ENCODE measurements at regions not wholly inside any gene's neighbourhood (a gene's known extent, or its start where the extent isn't known, plus 50 kb on each side); places are given as distances from the start of the nearest gene placed in this dataset.

- H3K4me3 ChIP-seq (ENCODE audit: control insufficient read depth in 1 of 7, extremely low read depth in 1 of 7, insufficient read depth in 4 of 7, low read depth in 2 of 7, low read length in 6 of 7): no peak overlapping the region
- ChIA-PET POLR2A (no interaction called here), CTCF (interaction anchor here (1.0 kb wide), 1 partner anchor 41 kb away, joined by 3 read pairs; no protein-coding TSS in a partner anchor)
- no peaks in the 10 kb centered on the region for H3K27me3 ChIP-seq (replicated peaks in 2 of 5; ENCODE audit: control insufficient read depth in 4 of 5, insufficient read depth in 5 of 5, low read length in 4 of 5)
- no peak overlapping the region for H3K27ac ChIP-seq (ENCODE audit: insufficient read depth in 1 of 2, low read depth in 1 of 2, low read length in 2 of 2, poor library complexity in 1 of 2, severe bottlenecking in 2 of 2)
- WGBS (ENCODE audit: insufficient coverage): 91% methylated on average over 4 of the region's 4 CpGs
- no peaks in the 10 kb centered on the region for H3K36me3 ChIP-seq (ENCODE audit: control insufficient read depth in 4 of 4, insufficient read depth in 4 of 4, low read length in 3 of 4)
- H3K9me3 ChIP-seq (ENCODE audit: control extremely low read depth in 1 of 5, control insufficient read depth in 4 of 5, insufficient read depth in 2 of 5, low read depth in 1 of 5, low read length in 4 of 5): peaks cover 0 to 1% (median 0%) of the 10 kb centered on the region in 5 experiments
- DNase-seq: no peak
- no peaks in the 10 kb centered on the region for H3K4me1 ChIP-seq (ENCODE audit: control extremely low read depth in 1 of 4, control insufficient read depth in 4 of 4, insufficient read depth in 4 of 4, low read length in 3 of 4)
Measured at GRCh38 chr17:62875296-62875695, 67.2 kb upstream of the MARCHF10 start.

- Histone ChIP-seq H3K27ac (ENCODE audit: insufficient read depth in 1 of 2, low read depth in 1 of 2, low read length in 2 of 2, poor library complexity in 1 of 2, severe bottlenecking in 2 of 2) (no peak overlapping the region), H3K27me3 (replicated peaks in 2 of 5; ENCODE audit: control insufficient read depth in 4 of 5, insufficient read depth in 5 of 5, low read length in 4 of 5) (no peaks in the 10 kb centered on the region), H3K9me3 (ENCODE audit: control extremely low read depth in 1 of 5, control insufficient read depth in 4 of 5, insufficient read depth in 2 of 5, low read depth in 1 of 5, low read length in 4 of 5) (no peaks in the 10 kb centered on the region), H3K36me3 (ENCODE audit: control insufficient read depth in 4 of 4, insufficient read depth in 4 of 4, low read length in 3 of 4) (no peaks in the 10 kb centered on the region), H3K4me1 (ENCODE audit: control extremely low read depth in 1 of 4, control insufficient read depth in 4 of 4, insufficient read depth in 4 of 4, low read length in 3 of 4) (no peaks in the 10 kb centered on the region), H3K4me3 (ENCODE audit: control insufficient read depth in 1 of 7, extremely low read depth in 1 of 7, insufficient read depth in 4 of 7, low read depth in 2 of 7, low read length in 6 of 7) (no peak overlapping the region)
- no peak for DNase-seq
- CTCF ChIA-PET: no interaction called here
- POLR2A ChIA-PET: interaction anchor here (0.5 kb wide), 1 partner anchor 480 kb away, joined by 3 read pairs; no protein-coding TSS in a partner anchor
- no CpG with 5 or more reads among the region's 5 CpGs for WGBS (ENCODE audit: insufficient coverage)
Measured at GRCh38 chr17:62871291-62871690, 63.2 kb upstream of the MARCHF10 start.

GRCh38 chr17:62870552-62870971 is 62.4 kb upstream of the MARCHF10 start:
- DNase-seq: no peak
- no peak overlapping the region for H3K4me3 ChIP-seq (ENCODE audit: control insufficient read depth in 1 of 7, extremely low read depth in 1 of 7, insufficient read depth in 4 of 7, low read depth in 2 of 7, low read length in 6 of 7)
- no peaks in the 10 kb centered on the region for H3K4me1 ChIP-seq (ENCODE audit: control extremely low read depth in 1 of 4, control insufficient read depth in 4 of 4, insufficient read depth in 4 of 4, low read length in 3 of 4)
- H3K36me3 ChIP-seq (ENCODE audit: control insufficient read depth in 4 of 4, insufficient read depth in 4 of 4, low read length in 3 of 4): no peaks in the 10 kb centered on the region
- WGBS (ENCODE audit: insufficient coverage): 98% methylated on average over 6 of the region's 8 CpGs
- no peaks in the 10 kb centered on the region for H3K9me3 ChIP-seq (ENCODE audit: control extremely low read depth in 1 of 5, control insufficient read depth in 4 of 5, insufficient read depth in 2 of 5, low read depth in 1 of 5, low read length in 4 of 5)
- no peaks in the 10 kb centered on the region for H3K27me3 ChIP-seq (replicated peaks in 2 of 5; ENCODE audit: control insufficient read depth in 4 of 5, insufficient read depth in 5 of 5, low read length in 4 of 5)
- ChIA-PET POLR2A (no interaction called here), CTCF (interaction anchor here (0.6 kb wide), 1 partner anchor 48 kb away, joined by 3 read pairs; no protein-coding TSS in a partner anchor)
- no peak overlapping the region for H3K27ac ChIP-seq (ENCODE audit: insufficient read depth in 1 of 2, low read depth in 1 of 2, low read length in 2 of 2, poor library complexity in 1 of 2, severe bottlenecking in 2 of 2)

GRCh38 chr17:62870030-62870541 is 62.0 kb upstream of the MARCHF10 start:
- Histone ChIP-seq H3K9me3 (ENCODE audit: control extremely low read depth in 1 of 5, control insufficient read depth in 4 of 5, insufficient read depth in 2 of 5, low read depth in 1 of 5, low read length in 4 of 5) (no peaks in the 10 kb centered on the region), H3K4me3 (ENCODE audit: control insufficient read depth in 1 of 7, extremely low read depth in 1 of 7, insufficient read depth in 4 of 7, low read depth in 2 of 7, low read length in 6 of 7) (no peak overlapping the region), H3K27ac (ENCODE audit: insufficient read depth in 1 of 2, low read depth in 1 of 2, low read length in 2 of 2, poor library complexity in 1 of 2, severe bottlenecking in 2 of 2) (no peak overlapping the region), H3K4me1 (ENCODE audit: control extremely low read depth in 1 of 4, control insufficient read depth in 4 of 4, insufficient read depth in 4 of 4, low read length in 3 of 4) (no peaks in the 10 kb centered on the region), H3K36me3 (ENCODE audit: control insufficient read depth in 4 of 4, insufficient read depth in 4 of 4, low read length in 3 of 4) (no peaks in the 10 kb centered on the region), H3K27me3 (replicated peaks in 2 of 5; ENCODE audit: control insufficient read depth in 4 of 5, insufficient read depth in 5 of 5, low read length in 4 of 5) (no peaks in the 10 kb centered on the region)
- ChIA-PET POLR2A (no interaction called here), CTCF (interaction anchor here (0.6 kb wide), 1 partner anchor 49 kb away, joined by 3 read pairs; no protein-coding TSS in a partner anchor)
- DNase-seq: no peak
- WGBS (ENCODE audit: insufficient coverage): 100% methylated on average over 2 of the region's 5 CpGs

- whole genome bisulfite sequencing (ENCODE audit: insufficient coverage): 66% methylated on average over 2 of the region's 2 CpGs
- DNase-seq: no peak
- H3K4me3 ChIP-seq (ENCODE audit: control insufficient read depth in 1 of 7, extremely low read depth in 1 of 7, insufficient read depth in 4 of 7, low read depth in 2 of 7, low read length in 6 of 7): no peak overlapping the region
- POLR2A ChIA-PET: no interaction called here
- CTCF ChIA-PET: no interaction called here
- no peaks in the 10 kb centered on the region for H3K36me3 ChIP-seq (ENCODE audit: control insufficient read depth in 4 of 4, insufficient read depth in 4 of 4, low read length in 3 of 4)
- H3K4me1 ChIP-seq (ENCODE audit: control extremely low read depth in 1 of 4, control insufficient read depth in 4 of 4, insufficient read depth in 4 of 4, low read length in 3 of 4): no peaks in the 10 kb centered on the region
- H3K9me3 ChIP-seq (ENCODE audit: control extremely low read depth in 1 of 5, control insufficient read depth in 4 of 5, insufficient read depth in 2 of 5, low read depth in 1 of 5, low read length in 4 of 5): no peaks in the 10 kb centered on the region
- H3K27me3 ChIP-seq (replicated peaks in 2 of 5; ENCODE audit: control insufficient read depth in 4 of 5, insufficient read depth in 5 of 5, low read length in 4 of 5): no peaks in the 10 kb centered on the region
- H3K27ac ChIP-seq (ENCODE audit: insufficient read depth in 1 of 2, low read depth in 1 of 2, low read length in 2 of 2, poor library complexity in 1 of 2, severe bottlenecking in 2 of 2): no peak overlapping the region
Measured at GRCh38 chr17:62868723-62869122, 60.6 kb upstream of the MARCHF10 start.

- no peaks in the 10 kb centered on the region for H3K36me3 ChIP-seq (ENCODE audit: control insufficient read depth in 4 of 4, insufficient read depth in 4 of 4, low read length in 3 of 4)
- H3K4me1 ChIP-seq (ENCODE audit: control extremely low read depth in 1 of 4, control insufficient read depth in 4 of 4, insufficient read depth in 4 of 4, low read length in 3 of 4): no peaks in the 10 kb centered on the region
- no peak overlapping the region for H3K4me3 ChIP-seq (ENCODE audit: control insufficient read depth in 1 of 7, extremely low read depth in 1 of 7, insufficient read depth in 4 of 7, low read depth in 2 of 7, low read length in 6 of 7)
- no peak overlapping the region for H3K27ac ChIP-seq (ENCODE audit: insufficient read depth in 1 of 2, low read depth in 1 of 2, low read length in 2 of 2, poor library complexity in 1 of 2, severe bottlenecking in 2 of 2)
- H3K9me3 ChIP-seq (ENCODE audit: control extremely low read depth in 1 of 5, control insufficient read depth in 4 of 5, insufficient read depth in 2 of 5, low read depth in 1 of 5, low read length in 4 of 5): no peaks in the 10 kb centered on the region
- CTCF ChIA-PET: no interaction called here
- 98% methylated on average over 4 of the region's 4 CpGs for WGBS (ENCODE audit: insufficient coverage)
- POLR2A ChIA-PET: no interaction called here
- no peak for DNase-seq
- H3K27me3 ChIP-seq (replicated peaks in 2 of 5; ENCODE audit: control insufficient read depth in 4 of 5, insufficient read depth in 5 of 5, low read length in 4 of 5): no peaks in the 10 kb centered on the region
Measured at GRCh38 chr17:62868008-62868407, 59.9 kb upstream of the MARCHF10 start.

- H3K4me1 ChIP-seq (ENCODE audit: control extremely low read depth in 1 of 4, control insufficient read depth in 4 of 4, insufficient read depth in 4 of 4, low read length in 3 of 4): no peaks in the 10 kb centered on the region
- no peaks in the 10 kb centered on the region for H3K27me3 ChIP-seq (replicated peaks in 2 of 5; ENCODE audit: control insufficient read depth in 4 of 5, insufficient read depth in 5 of 5, low read length in 4 of 5)
- H3K9me3 ChIP-seq (ENCODE audit: control extremely low read depth in 1 of 5, control insufficient read depth in 4 of 5, insufficient read depth in 2 of 5, low read depth in 1 of 5, low read length in 4 of 5): no peaks in the 10 kb centered on the region
- H3K27ac ChIP-seq (ENCODE audit: insufficient read depth in 1 of 2, low read depth in 1 of 2, low read length in 2 of 2, poor library complexity in 1 of 2, severe bottlenecking in 2 of 2): no peak overlapping the region
- CTCF ChIA-PET: no interaction called here
- no peak for DNase-seq
- 93% methylated on average over 3 of the region's 5 CpGs for WGBS (ENCODE audit: insufficient coverage)
- H3K36me3 ChIP-seq (ENCODE audit: control insufficient read depth in 4 of 4, insufficient read depth in 4 of 4, low read length in 3 of 4): no peaks in the 10 kb centered on the region
- POLR2A ChIA-PET: no interaction called here
- no peak overlapping the region for H3K4me3 ChIP-seq (ENCODE audit: control insufficient read depth in 1 of 7, extremely low read depth in 1 of 7, insufficient read depth in 4 of 7, low read depth in 2 of 7, low read length in 6 of 7)
Measured at GRCh38 chr17:62867303-62867702, 59.2 kb upstream of the MARCHF10 start.

All from common myeloid progenitor, CD34-positive (primary cell).